ENCODE measurements at regions not wholly inside any gene's neighbourhood (a gene's known extent, or its start where the extent isn't known, plus 50 kb on each side); places are given as distances from the start of the nearest gene placed in this dataset.

- ATAC-seq (no peak), DNase-seq (ENCODE audit: low read depth, low spot score) (no peak)
- H3K27ac ChIP-seq (ENCODE audit: low read depth, low read length): no peak overlapping the region
- no peak for TF ChIP-seq EGR1 (IDR thresholded peaks at IDR 0.05; ENCODE audit: low read depth)
- TF ChIP-seq ZNF274 (IDR thresholded peaks at IDR 0.05; ENCODE audit: low read depth, low read length): no peak
- TF ChIP-seq, protein P1, sequence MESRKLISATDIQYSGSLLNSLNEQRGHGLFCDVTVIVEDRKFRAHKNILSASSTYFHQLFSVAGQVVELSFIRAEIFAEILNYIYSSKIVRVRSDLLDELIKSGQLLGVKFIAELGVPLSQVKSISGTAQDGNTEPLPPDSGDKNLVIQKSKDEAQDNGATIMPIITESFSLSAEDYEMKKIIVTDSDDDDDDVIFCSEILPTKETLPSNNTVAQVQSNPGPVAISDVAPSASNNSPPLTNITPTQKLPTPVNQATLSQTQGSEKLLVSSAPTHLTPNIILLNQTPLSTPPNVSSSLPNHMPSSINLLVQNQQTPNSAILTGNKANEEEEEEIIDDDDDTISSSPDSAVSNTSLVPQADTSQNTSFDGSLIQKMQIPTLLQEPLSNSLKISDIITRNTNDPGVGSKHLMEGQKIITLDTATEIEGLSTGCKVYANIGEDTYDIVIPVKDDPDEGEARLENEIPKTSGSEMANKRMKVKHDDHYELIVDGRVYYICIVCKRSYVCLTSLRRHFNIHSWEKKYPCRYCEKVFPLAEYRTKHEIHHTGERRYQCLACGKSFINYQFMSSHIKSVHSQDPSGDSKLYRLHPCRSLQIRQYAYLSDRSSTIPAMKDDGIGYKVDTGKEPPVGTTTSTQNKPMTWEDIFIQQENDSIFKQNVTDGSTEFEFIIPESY (IDR thresholded peaks at IDR 0.05; ENCODE audit: extremely low read depth, insufficient replicate concordance, low read length): no peak
- TF ChIP-seq POLR2AphosphoS5 (IDR thresholded peaks at IDR 0.05; ENCODE audit: low read depth, low read length): no peak
- TF ChIP-seq, protein P2, sequence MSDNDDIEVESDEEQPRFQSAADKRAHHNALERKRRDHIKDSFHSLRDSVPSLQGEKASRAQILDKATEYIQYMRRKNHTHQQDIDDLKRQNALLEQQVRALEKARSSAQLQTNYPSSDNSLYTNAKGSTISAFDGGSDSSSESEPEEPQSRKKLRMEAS (IDR thresholded peaks at IDR 0.05): no peak
- no peak for TF ChIP-seq RAD21 (IDR thresholded peaks at IDR 0.05; ENCODE audit: low read depth)
- TF ChIP-seq SRF (IDR thresholded peaks at IDR 0.05; ENCODE audit: low read depth): no peak
- TF ChIP-seq REST (IDR thresholded peaks at IDR 0.05; ENCODE audit: low read depth): no peak
- TF ChIP-seq YY1 (IDR thresholded peaks at IDR 0.05; ENCODE audit: extremely low read depth, insufficient replicate concordance, low read depth, low read length): no peak
- no peak for TF ChIP-seq ZFX (IDR thresholded peaks at IDR 0.05)
- no peak for TF ChIP-seq SP1 (IDR thresholded peaks at IDR 0.05; ENCODE audit: low read depth)
- no peak for TF ChIP-seq ATF3 (IDR thresholded peaks at IDR 0.05)
- no peak for TF ChIP-seq CTCF (IDR thresholded peaks at IDR 0.05 in 2 of 3, conservative IDR thresholded peaks at IDR 0.05 in 1 of 3; ENCODE audit: borderline replicate concordance in 1 of 3, insufficient read depth in 1 of 3, low read depth in 2 of 3, low read length in 2 of 3)
- TF ChIP-seq EZH2 (IDR thresholded peaks at IDR 0.05): no peak
- no peak for TF ChIP-seq SIN3A (IDR thresholded peaks at IDR 0.05; ENCODE audit: low read depth)
- H3K9me2 ChIP-seq (ENCODE audit: insufficient read depth): no peaks in the 10 kb centered on the region
- H2AFZ ChIP-seq (ENCODE audit: low read depth, low read length, poor library complexity, severe bottlenecking): no peak overlapping the region
- H3K9me3 ChIP-seq (ENCODE audit: control insufficient read depth in 1 of 2, insufficient read depth in 1 of 2, low read depth in 1 of 2, low read length in 2 of 2): no peaks in the 10 kb centered on the region
- ChIA-PET CTCF (no interaction called here), POLR2A (no interaction called here), RAD21 (ENCODE audit: low non-redundant PET in 1 of 2, low total read pairs in 2 of 2, uncharacterized antibody in 2 of 2, unreplicated experiment in 2 of 2) (no interaction called here)
- H4K20me1 ChIP-seq (ENCODE audit: insufficient read depth): no peaks in the 10 kb centered on the region
- no peak overlapping the region for H3K4me3 ChIP-seq (replicated peaks in 1 of 2; ENCODE audit: low read depth in 1 of 2, low read length in 2 of 2)
- H3K9ac ChIP-seq (ENCODE audit: low read length): no peak overlapping the region
- peaks cover 0 to 16% of the 10 kb centered on the region in 2 experiments; a peak in 3 of 4 replicates for H3K4me1 ChIP-seq (ENCODE audit: control insufficient read depth in 1 of 2, insufficient read depth in 2 of 2, low read length in 2 of 2)
- H3K27me3 ChIP-seq (ENCODE audit: insufficient read depth, low read length): no peaks in the 10 kb centered on the region
- no TSS peak for BruUV-seq (replicated peaks)
- no peaks in the 10 kb centered on the region for H3K36me3 ChIP-seq (ENCODE audit: control insufficient read depth in 1 of 2, insufficient read depth in 2 of 2, low read length in 2 of 2)
- H3K4me2 ChIP-seq (ENCODE audit: low read length): no peak overlapping the region
- H3K79me2 ChIP-seq (ENCODE audit: insufficient read depth, low read length): no peaks in the 10 kb centered on the region
- intact Hi-C loops (cut with micrococcal nuclease): no loop called here
Observed at GRCh38 chr11:88402784-88403183, 65.2 kb upstream of the CTSC start.

Measured in HCT116 (cell line).